ENCODE measurements at regions not wholly inside any gene's neighbourhood (a gene's known extent, or its start where the extent isn't known, plus 50 kb on each side); places are given as distances from the start of the nearest gene placed in this dataset.

DNA sequence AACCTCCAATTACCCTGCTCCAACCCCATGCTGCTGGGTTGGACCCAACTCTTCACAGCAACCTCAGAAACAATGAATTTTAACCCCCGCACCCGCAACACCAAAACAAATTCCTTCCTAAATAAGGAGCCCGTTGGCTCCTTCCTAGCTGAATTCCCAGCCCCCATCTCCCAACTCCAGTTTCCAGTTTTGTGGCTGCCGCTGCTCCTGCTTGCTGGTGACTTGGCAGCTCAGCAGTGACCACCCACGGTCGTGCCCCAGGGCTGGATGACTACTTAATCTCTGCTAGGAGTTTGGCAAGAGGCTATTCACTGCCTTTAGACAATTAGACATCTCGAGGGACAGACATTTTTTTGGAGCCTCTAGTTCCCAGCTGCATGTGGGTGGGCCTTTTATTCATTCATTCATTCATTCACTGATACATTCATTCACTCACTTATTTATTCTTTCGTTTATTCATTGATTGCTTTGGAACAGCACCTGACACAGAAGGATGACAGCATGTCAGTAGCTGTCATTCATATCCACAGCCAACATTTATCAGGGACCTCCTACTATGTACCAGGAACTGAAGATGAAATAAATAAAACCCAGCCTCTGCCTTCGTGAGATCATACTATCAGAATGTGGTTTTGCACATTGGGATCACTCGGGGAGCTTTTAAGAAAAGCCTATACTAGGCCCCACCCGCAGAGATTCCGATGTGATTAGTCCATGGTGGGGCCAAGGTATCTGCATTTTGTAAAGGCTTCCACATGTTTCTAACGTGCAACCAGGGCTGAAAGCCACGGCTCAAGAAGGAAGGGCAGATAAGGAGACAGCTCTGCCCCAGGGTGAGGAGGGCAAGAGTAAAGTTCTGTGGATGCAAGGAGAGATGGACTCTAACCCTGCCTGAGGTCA lies 256.5 kb downstream of the SHQ1 start:
- peak; percentile 19 for DNase-seq (ENCODE audit: low spot score)

DNA sequence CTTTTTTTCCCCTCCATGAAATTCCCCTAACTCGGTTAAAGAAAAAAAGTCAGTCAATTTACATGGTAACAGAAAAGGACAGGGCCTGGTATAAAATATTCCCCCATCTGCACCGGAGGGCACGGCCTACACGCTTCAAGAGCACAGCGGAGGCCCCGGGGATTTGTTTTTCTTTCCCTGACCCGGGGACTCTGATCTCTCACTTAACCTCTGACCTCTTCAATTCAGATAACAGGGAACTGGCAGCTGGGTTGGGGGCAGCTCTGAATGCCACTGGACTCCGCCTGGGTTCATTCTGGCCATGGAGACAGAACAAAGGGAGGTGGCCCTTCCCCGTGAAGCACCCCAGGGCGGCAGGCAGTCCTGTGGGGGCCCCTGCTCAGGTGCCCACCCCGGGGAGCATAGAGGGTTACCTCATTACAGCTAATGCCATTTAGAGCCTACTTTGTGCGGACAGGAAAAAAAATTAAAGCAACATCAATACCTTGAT lies 257.5 kb downstream of the SHQ1 start:
- no peak for DNase-seq (ENCODE audit: low spot score)

DNA sequence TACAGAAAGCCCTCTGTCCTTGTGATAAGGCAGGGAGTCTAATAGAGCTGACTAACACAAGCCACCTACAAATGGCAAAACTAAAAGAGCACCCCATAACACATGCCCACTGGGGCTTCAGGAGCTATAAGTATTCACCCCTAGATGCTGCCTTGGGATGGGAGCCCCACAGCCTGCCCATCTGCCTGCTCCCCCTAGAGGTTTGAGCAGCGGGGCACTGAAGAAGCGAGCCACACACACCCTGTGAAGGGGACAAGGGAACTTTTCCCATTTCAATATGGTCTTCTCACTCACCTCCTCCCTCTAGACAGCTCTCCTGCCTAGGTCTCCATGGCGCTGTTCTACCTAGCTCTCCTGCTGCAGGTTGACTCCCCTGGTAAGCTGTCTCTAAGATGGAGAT lies 261.0 kb downstream of the SHQ1 start:
- DNase-seq (ENCODE audit: low spot score) = no peak

DNA sequence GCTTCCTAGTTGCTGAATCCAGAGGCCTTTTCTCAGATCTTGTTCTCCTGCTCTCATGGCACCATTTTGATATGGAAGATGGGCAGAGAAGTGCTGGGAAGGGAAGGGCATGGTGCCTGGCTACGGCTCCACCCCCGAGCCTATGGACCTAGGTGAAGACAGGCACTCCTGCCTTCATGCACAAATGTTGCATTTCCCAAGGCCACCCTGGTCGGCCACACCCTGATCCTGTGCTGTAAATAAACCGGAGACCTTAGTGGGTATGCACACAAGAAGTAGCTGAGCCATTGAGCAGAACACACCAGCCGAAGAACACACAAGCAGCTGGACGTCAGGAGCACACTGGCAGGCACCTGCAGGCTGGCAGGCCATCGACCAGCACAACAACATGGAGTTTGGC lies 261.6 kb downstream of the SHQ1 start:
- no peak for DNase-seq (ENCODE audit: low spot score)

DNA sequence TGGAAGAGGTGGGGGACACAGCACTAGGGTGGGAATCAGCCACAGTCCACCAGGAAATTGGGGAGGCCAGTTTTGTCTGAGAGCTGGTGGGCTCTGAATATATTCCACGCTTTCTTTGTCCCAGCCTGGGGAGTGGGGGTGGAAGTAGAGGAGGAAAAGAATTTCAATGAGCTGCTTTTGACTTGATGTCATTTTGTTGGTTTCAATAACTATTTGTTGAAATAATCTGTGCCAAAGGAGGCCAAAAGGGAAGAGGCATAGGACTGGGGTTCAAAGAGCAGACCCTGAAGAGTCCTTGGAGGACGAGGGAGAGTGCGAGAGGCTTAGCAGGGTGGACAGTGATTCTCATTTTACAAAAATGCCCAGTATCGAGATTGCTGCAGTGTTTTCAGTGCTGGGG lies 262.3 kb downstream of the SHQ1 start:
- no peak for DNase-seq (ENCODE audit: low spot score)

DNA sequence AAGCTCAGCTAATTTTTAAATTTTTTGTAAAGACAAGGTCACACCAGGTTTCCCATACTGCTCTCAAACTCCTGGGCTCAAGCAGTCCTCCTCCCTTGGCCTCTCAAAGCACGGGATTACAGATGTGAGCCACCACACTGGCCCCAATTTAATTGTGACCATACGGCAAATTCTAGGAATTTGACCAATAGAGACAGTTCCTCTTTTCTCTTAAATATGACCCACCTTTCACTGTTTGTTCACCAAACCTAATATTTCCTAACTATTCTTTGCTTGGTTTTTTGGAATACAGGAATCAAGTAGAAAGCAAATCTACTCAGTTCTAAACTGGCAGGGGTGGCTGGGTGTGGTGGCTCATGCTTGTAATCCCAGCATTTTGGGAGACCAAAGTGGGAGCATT lies 264.0 kb downstream of the SHQ1 start:
- DNase-seq (ENCODE audit: low spot score) = no peak

- DNase-seq (ENCODE audit: low spot score) = no peak
Measured at GRCh38 chr3:72582963-72583362, 265.3 kb downstream of the SHQ1 start.

DNA sequence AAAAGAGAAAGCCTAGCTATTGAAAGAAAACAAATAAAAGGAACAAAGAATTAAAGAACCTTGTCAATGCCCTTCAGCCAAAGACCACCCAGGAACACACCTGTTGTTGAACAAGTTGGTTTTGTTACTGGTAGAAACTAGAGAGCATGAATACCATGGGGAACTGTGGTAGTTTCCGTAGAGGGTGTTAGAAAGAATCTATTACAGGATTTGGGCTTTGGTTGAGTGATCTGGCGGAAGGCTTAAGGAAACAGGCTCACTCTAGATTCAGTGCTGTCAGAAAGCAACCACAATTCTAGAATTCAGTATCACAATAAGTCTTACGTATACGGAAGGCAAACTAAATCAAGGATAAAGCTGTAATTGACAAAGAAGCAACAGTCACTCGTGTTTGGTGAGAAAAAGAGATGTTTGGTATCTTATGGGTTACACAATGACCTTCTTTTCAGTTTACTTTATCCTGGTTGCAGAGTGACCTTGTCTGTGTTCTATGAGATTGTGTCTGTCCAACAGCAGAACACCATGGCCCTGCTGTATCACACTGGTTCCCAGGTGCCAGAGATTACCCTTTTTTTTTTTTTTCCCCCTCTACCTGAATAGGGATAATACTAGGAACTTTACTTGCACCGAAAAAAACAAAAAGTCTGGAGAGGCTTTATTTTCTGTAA lies 265.9 kb downstream of the SHQ1 start:
- no peak for DNase-seq (ENCODE audit: low spot score)

GRCh38 chr3:72580900-72581299 lies 267.3 kb downstream of the SHQ1 start:
- DNase-seq (ENCODE audit: low spot score) = no peak

- no peak for DNase-seq (ENCODE audit: low spot score)
Measured at GRCh38 chr3:72580246-72580756, 267.9 kb downstream of the SHQ1 start.

GRCh38 chr3:72579581-72580245 lies 268.5 kb downstream of the SHQ1 start:
- no peak for DNase-seq (ENCODE audit: low spot score)

DNA sequence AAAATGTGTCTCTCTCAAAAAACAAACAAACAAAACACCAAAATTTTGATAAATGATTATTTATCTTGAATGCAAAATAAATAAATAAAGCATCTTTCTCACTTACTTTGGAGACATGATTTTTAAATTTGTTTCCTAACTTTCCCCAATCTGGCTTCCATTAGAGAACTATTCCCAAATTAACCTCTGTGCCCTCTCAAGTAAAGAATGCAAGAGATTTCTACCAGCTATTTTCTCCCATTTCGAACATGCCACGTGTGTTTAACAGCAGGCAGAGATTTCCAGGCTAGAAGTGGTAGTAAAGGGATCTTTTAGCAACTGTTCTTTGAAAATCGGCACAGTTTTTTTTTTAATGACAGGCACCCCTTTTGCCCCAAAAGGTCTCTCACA lies 269.1 kb downstream of the SHQ1 start:
- no peak for DNase-seq (ENCODE audit: low spot score)

DNA sequence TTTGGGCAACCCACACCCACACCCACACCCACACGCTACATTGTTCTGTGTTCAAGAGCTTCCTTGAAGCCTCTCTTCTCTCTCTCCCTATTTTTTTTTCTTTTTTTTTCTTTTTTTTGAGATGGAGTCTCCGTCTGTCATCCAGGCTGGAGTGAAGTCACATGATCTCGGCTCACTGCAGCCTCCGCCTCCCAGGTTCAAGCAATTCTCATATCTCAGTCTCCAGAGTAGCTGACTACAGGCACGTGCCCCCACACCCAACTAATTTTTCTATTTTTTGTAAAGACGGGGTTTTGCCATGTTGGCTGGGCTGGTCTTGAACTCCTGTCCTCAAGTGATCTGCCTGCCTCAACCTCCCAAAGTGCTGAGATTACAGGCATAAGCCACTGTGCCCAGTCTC lies 271.1 kb downstream of the SHQ1 start:
- no peak for DNase-seq (ENCODE audit: low spot score)

GRCh38 chr3:72576563-72576962 lies 271.7 kb downstream of the SHQ1 start:
- DNase-seq (ENCODE audit: low spot score) = no peak

- no peak for DNase-seq (ENCODE audit: low spot score)
Measured at GRCh38 chr3:72574144-72574543, 274.1 kb downstream of the SHQ1 start.

- no peak for DNase-seq (ENCODE audit: low spot score)
Measured at GRCh38 chr3:72573051-72573450, 275.2 kb downstream of the SHQ1 start.

DNA sequence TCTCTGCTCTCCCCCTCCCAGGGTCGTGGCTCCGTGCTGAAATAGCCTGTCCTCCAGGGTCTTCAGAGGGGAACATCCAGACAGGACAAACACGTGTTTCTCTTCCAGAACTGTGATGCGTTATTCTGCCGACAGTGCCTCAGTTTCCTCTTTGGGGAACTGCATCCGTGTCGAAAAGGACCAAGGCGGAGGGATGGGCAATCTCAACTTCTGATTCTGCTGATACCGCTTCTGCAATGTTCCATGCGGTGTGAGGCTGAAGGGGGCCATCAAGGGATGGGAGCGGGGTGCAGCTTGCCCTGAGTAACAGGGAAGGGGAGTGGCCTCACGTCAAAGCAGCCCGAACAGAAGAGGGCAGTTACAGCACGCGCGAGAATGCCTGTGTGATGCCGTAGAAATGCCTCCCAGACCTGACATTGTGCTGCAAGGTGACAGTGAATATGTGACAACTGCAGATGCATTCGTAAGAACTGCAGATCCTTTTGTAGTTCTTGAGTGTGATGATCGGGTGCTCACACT lies 275.7 kb downstream of the SHQ1 start:
- DNase-seq (ENCODE audit: low spot score) = no peak

DNA sequence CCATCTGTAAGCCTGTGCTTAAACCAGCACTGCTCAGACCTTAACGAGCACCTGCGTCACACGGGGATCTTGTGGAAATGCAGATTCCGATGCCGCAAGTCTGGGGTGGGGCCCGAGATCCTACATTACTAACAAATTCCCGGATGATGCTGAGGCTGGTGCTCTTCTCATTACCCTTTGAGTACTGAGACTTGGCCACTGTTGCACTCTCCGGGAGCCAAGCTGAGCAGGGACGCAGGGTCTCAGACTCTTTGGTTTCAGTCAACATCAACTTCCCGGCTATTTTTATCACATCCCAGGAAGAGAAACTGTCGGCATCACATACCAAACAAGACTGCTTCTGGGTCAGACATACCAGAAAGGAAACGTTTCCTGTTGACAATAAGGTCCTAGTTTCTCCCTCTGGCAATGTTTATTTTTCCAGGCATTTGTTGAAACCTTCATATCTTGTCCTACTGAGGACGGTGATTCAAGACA lies 276.6 kb downstream of the SHQ1 start:
- DNase-seq (ENCODE audit: low spot score) = no peak

DNA sequence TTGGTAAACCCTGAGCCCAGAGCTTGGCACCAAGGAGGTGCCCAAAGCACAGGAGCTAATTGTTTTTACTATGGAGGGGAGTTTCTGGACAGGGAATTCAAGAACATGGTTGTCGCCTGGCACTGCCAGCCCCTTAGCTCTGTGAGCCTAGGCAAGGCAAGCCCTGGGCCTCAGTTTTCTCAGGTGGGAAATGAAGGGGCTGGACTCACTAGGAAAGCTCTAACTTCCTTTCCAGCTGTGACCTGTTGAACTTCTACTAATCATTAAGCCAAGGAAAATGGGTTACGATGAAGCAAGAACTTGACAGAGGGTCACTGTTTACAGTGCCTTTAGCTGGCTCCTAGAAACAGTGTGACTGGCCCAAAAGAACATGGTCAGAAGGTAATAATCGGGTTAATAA lies 277.2 kb downstream of the SHQ1 start:
- no peak for DNase-seq (ENCODE audit: low spot score)

GRCh38 chr3:72569754-72570440 lies 278.3 kb downstream of the SHQ1 start:
- no peak for DNase-seq (ENCODE audit: low spot score)

GRCh38 chr3:72568083-72568482 lies 280.2 kb downstream of the SHQ1 start:
- no peak for DNase-seq (ENCODE audit: low spot score)

GRCh38 chr3:72567474-72567873 lies 280.8 kb downstream of the SHQ1 start:
- no peak for DNase-seq (ENCODE audit: low spot score)

All from cerebellar cortex (tissue), 1 donor.